ENCODE measurements at regions not wholly inside any gene's neighbourhood (a gene's known extent, or its start where the extent isn't known, plus 50 kb on each side); places are given as distances from the start of the nearest gene placed in this dataset.

DNA sequence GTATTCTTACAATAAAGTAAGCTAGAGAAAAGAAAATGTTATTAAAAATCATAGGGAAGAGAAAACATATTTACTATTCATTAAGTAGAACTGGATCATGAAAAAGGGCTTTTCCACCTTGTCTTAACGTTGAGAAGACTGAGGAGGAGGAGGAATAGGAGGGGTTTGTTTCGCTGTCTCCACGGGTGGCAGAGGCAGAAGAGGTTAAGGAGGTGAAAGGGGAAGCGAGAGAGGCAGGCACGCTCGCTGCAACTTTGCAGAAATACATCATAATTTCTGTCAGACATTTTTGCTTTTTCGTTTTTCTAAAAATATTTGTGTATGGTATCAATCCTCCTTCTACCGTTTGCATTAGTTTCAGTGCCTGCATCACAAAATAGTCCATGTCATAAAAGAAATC lies 2375.1 kb upstream of the AGA start:
- DNase-seq (ENCODE audit: low spot score) = no peak

DNA sequence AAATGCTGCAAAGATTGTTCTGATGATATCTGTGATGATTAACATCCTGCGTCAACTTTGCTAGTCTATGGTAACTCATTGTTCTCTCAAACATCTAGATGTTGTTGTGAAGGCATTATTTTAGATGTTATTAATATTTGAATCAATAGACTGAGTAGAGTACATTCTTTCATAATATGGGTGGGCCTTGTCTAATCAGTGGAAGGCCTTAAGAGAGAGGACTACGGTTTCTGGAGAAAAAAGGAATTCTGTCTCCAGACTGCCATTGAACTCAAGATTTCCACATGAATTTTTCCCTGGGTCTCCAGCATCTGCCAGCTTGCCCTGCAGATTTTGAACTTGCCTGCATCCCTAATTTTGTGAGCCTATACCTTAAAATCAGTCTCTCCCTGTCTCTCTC lies 2381.1 kb upstream of the AGA start:
- DNase-seq (ENCODE audit: low spot score) = no peak

DNA sequence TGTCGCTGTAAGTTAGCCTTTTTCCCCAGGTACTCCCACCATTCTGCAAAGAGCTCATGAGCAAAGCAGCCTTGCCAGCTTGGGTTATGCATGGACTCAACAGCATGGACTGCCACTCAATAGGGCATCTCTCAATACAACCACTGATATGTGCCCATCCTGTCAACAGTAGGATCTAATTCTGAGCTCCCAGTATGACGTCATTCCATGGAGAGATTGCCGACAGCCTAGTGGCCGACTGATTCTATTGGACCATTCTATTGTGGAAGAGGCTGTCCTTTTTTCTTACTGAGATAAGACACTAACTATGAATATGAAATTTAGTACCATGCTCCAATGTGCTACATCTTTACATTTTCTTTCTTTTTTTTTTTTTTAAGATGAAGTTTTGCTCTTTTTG lies 2389.0 kb upstream of the AGA start:
- no peak for DNase-seq (ENCODE audit: low spot score)

DNA sequence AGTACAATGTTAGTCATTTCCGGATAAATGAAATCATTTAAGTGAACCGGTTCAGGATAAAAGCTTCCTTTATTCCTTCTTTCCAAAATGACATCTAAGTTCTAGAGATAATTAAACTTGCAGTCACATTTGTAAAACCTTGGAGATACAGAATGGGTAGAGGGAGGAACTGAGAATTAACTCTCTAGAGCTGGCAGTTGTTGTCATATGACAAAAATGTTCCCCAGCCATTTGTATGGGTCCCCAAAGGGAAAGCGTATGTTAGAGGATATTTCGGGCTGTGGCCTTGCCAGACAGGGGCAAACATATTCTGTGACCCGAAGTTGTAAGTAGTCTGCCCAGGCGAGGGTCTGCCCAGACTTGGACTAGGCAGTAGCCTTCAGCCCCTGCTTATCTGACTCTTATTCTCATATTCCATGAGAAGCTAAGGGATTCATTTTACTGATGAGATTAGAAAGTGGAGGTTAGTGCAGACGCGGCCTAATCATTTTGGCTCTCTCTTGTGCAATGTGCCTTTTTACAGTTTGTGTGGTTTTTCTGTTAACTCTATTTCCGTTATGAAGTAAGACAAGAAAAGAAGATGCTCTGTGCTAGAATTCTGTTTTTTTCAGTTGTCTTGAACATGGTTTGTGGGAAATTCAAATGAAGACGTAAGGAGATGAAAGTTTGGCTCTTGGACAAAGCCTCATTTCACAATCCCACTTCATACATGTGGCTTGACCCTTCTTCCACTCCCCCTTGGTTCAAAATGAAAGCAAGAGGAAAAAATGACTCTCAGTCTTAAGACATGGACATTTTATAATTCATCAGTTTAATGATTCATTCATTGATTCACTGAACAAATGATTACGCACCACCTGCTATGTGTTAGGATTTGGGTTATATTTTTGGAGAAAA lies 2394.2 kb upstream of the AGA start:
- DNase-seq (ENCODE audit: low spot score) = no peak

DNA sequence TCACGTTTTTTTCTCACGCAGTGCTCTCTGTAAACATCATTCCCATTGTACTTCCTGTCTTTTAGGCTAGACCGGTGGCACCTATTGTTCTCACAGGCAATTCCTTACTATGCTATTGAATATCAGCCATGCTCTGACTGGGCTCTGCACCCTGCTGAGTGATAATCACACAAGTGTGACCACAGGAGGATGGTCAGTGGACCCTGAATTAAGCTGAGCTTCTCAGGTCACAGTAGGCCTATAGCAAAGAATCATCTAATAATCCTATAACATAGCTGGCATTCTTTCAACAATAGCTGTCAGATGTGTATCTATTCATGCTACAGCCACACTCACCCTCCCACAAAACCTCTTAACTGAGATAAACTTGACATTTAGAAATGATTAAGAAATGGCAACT lies 2399.8 kb upstream of the TENM3 start:
- no peak for DNase-seq (ENCODE audit: low spot score)

DNA sequence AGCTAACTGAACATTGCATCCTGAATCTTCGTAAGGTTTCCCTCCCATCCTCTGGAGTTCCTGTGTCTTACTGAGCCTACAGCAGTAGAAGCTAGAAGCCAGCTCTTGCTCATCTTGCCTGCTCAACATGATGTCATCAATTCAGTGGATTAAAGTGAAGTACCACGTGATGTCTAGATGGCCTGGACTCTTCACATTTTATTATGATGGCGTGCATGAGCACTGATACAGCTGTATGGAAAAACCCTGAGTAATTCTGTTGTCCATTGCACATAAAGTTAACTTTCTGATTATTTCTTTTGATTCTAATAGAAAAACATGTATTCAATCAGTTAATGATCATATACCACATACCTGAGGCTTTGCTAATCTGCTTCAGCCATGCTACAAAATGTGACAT lies 2387.7 kb upstream of the TENM3 start:
- DNase-seq (ENCODE audit: low spot score) = no peak

DNA sequence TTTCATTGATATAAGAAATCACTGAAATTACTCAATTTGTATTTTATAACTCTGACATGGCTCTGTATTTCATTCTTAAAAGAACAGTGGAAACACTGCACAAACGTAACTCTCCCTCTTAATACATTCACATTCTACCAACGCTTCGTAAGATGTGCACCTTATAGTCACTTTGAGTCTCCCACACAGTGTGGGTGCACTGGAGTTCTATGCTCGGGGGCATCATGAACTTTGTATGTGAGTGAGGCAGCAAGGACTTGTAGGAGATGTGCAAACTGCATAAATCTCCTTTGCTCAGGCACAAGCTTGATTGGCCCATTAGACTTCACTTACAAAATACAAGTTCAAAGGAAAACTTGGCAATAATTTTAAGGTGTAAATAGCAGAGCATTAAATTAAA lies 2385.0 kb upstream of the TENM3 start:
- no peak for DNase-seq (ENCODE audit: low spot score)

DNA sequence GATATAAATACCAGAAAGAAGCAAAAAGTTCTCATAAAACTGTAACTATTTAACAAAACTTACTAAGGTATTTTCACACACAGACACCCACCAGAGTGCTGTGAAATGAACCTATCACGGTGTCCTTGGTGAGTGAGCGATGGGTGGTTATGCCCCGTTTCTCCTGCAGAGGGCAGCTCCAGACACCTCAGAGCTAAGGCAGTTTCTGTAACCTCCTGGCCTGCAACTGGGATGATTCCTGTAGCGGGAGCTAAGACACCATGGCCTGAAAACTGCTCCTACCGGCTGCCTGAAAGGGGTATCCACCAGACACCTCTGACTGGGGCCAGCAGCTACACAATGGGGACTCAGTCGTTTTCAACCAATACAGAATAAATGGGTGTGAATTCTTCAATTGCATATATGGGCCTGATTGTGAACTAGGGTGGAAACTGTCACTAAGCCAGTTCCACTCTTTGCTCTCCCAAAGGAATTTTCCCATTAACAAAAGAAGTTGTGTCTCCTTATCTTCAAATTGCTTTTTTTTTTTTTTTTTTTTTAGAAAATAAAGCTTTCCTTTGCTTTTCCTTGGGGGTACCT lies 2375.8 kb upstream of the TENM3 start:
- peak; percentile 4 for DNase-seq (ENCODE audit: low spot score)

- DNase-seq (ENCODE audit: low spot score) = no peak
These were observed 2371.5 kb upstream of the TENM3 start for GRCh38 chr4:179871726-179872125.

DNA sequence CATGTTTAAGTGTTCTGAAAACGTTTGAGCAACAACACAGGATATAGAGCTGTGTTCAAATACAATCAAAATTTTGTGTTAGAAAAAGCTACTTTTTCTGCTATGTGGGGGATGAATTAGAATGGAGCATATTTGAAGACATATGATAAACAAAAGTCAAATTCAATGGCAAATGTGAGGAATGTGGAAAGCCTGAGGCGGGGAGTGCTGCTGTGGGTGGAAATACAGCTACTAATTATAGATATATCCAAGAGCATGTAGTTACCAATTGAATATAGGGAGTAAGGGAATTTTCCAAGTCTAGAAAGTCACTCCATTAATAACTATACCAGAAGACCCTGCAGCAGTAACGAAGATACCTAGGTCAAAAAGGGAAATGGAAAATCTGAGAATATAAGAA lies 2370.4 kb upstream of the TENM3 start:
- DNase-seq (ENCODE audit: low spot score) = no peak

GRCh38 chr4:179880756-179881155 lies 2362.4 kb upstream of the TENM3 start:
- no peak for DNase-seq (ENCODE audit: low spot score)

GRCh38 chr4:179894066-179894778 lies 2349.0 kb upstream of the TENM3 start:
- no peak for DNase-seq (ENCODE audit: low spot score)

- no peak for DNase-seq (ENCODE audit: low spot score)
These were observed 2323.6 kb upstream of the TENM3 start for GRCh38 chr4:179919587-179919986.

DNA sequence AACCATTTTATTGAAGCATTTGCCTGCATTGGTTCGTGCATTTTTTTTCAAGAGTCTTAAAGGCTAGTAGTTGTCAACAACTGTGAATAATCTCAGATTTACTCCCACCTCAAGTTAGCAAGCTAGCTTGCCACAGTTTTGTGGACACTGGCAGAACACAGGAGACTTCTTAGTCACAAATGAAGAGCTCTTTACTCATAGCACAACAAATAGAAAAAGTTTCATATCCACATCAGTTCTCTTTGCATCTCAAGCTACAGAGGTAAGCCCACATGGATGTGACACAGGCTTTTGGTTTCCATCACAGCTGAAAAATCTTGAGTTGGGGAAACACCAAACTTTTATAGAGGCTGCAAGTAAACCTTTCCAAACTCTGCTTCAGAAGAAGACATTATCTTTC lies 2315.7 kb upstream of the TENM3 start:
- no peak for DNase-seq (ENCODE audit: low spot score)

- DNase-seq (ENCODE audit: low spot score) = no peak
These were observed 2301.3 kb upstream of the TENM3 start for GRCh38 chr4:179941911-179942310.

DNA sequence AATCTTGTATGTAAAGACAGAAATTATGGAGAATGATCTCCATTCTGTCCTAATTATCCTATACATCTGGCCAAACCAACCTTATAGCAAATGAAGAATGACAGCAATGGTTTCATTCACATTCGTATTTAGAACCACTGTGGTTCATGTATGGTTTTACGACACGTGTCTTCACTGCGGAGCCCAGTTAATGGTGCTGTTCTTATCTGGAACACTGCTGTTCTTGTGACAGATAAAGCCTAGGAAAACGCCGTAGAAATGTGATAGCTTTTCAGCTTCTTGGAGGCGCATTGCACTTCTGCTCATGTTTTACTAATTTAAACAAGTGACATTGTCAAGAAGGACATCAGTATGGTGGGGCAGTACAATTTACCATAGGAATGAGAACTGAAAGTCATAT lies 2266.4 kb upstream of the TENM3 start:
- no peak for DNase-seq (ENCODE audit: low spot score)

- no peak for DNase-seq (ENCODE audit: low spot score)
These were observed 2265.8 kb upstream of the TENM3 start for GRCh38 chr4:179977378-179977777.

- no peak for DNase-seq (ENCODE audit: low spot score)
These were observed 2262.0 kb upstream of the TENM3 start for GRCh38 chr4:179981161-179981560.

DNA sequence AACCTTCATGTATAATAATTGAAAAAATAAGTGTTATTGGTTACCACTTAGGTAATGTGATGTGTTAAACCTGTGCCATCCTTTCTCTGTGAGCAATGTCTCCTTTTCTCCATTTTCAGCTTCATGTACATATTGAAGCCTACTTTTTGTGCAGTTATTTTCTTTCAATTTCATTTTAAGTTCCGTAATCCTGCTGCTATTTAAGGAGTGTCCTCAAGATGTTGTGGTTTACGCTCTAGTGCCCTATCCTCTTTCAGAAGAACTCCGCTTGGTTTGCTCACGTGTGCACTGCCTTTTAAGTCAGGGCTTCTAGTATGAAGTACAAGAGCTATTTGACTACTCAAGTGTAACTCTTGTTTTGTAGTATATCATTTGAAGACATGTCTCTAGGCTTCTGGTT lies 2253.2 kb upstream of the TENM3 start:
- no peak for DNase-seq (ENCODE audit: low spot score)

DNA sequence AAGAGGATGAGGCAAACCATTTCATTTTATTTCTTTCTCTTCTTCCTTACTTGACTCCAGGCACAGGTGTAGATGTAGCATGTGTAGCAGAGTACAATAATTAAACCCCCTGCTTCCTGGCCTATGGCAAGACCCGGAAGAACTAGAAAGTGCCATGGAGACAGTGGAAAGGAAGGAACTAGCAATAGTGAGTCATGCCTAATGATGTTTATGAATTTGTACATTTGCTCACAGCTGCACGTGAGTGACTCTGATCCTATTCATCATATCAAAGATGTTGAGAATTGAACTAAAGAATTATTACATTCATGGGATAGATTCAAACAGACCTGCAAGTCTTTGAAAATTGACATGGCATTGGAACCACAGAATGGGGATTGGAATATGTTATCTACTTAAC lies 2233.9 kb upstream of the TENM3 start:
- no peak for DNase-seq (ENCODE audit: low spot score)

DNA sequence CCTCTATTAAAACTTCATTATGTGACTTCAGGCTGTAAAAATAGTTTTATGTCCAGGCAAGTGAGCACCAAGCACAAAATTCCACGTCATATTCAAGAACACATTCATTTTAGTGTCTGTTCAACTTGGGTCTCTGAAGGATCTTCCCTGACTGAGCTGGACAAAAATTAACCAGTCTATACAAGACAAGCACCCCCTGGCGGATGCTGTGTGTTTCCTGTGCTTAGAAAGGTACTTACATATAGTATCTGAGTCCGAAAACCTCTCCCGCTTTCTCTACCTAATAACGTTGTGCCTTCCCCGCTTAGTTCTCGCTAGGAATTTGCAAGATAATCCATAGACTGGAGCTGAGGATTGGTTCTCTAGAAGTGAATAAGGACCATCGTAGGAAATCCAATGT lies 2214.5 kb upstream of the TENM3 start:
- no peak for DNase-seq (ENCODE audit: low spot score)

GRCh38 chr4:180031330-180031729 lies 2211.9 kb upstream of the TENM3 start:
- no peak for DNase-seq (ENCODE audit: low spot score)

DNA sequence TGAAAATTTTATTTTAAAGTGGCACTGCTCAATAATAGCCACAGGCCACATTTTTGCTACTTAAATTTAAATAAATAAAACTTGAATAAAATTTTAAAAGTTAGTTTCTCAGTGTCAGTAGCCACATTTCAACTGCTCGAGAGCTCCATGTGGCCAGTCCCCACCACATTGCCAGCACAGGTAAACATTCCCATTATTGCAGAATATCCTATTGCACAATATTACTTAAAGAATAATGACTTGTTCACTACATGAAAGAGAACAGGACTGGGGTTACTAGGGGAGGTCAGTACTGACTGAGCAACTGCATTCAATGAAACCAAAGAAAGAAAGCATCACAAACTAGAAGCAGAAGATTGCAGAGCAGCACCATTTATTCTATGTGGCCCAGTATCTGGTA lies 2201.6 kb upstream of the TENM3 start:
- no peak for DNase-seq (ENCODE audit: low spot score)
